ENCODE measurements at regions not wholly inside any gene's neighbourhood (a gene's known extent, or its start where the extent isn't known, plus 50 kb on each side); places are given as distances from the start of the nearest gene placed in this dataset.

GRCh38 chr5:39475159-39475571 is 50.4 kb upstream of the DAB2 start:
- H3K4me3 ChIP-seq (ENCODE audit: low read depth, low read length) = no peak overlapping the region
- no peak for DNase-seq (ENCODE audit: low read depth)
- in situ Hi-C loops (cut with HindIII; ENCODE audit: low sequenced_read_pairs) = no loop called here
- TF ChIP-seq CTCF (IDR thresholded peaks at IDR 0.05; ENCODE audit: low read depth, low read length, missing control alignments) = no peak

Data from astrocyte of the cerebellum (primary cell).